GM19395 (cell line): ENCODE measurements at regions not wholly inside any gene's neighbourhood (a gene's known extent, or its start where the extent isn't known, plus 50 kb on each side); places are given as distances from the start of the nearest gene placed in this dataset.

Experiments
- ATAC-seq: cut with Tn5 transposase; IDR thresholded peaks from one replicate; pipeline ENCODE4 v1.9.1; 2021; ENCODE audit warnings: mild to moderate bottlenecking, moderate library complexity; ENCODE audit not compliant: unreplicated experiment

GRCh38 chr1:29896791-29897714 lies 660.7 kb downstream of the PTPRU start:
- no peak for ATAC-seq

DNA sequence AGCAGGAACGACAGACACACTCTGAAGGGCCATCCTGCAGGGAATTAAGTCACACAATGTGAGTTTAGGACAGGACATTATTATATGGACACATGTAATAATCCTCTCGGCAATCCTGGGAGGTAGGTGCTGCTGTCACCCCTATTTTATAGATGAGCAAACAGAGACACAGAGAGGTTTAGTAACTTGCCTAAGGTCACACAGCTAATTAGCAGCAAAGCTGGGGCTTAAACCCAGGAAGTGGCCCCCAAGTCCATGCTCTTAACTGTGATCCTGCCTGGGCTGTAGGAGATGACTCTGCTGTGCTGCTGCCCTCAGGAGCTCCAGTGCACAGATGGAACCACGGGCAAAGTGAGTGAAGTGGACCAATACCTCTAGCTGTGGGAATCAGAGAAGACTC lies 660.0 kb downstream of the PTPRU start:
- ATAC-seq: no peak

GRCh38 chr1:29895201-29895600 lies 658.9 kb downstream of the PTPRU start:
- no peak for ATAC-seq

- no peak for ATAC-seq
These were observed 658.0 kb downstream of the PTPRU start for GRCh38 chr1:29894311-29894710.

DNA sequence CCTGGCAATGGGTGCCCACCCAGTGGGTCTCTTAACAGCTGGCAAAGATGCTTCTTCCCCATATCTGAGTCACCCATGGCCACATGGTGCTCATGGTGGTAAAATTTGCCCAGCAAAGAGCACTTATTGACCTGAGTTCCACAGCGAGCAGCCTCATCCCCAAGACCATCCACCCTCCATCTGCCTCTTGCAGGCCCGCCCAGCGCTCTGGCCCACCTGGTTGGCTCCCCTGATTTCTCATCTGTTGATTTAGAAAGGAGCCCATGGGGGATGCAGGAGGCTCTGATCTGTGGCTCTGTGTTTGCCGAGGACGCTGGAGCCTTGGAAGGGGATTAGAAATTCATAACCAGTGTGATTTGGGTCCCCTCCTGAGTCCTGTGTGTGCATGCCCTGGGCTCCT lies 657.5 kb downstream of the PTPRU start:
- no peak for ATAC-seq

- no peak for ATAC-seq
These were observed 656.9 kb downstream of the PTPRU start for GRCh38 chr1:29893046-29893723.

DNA sequence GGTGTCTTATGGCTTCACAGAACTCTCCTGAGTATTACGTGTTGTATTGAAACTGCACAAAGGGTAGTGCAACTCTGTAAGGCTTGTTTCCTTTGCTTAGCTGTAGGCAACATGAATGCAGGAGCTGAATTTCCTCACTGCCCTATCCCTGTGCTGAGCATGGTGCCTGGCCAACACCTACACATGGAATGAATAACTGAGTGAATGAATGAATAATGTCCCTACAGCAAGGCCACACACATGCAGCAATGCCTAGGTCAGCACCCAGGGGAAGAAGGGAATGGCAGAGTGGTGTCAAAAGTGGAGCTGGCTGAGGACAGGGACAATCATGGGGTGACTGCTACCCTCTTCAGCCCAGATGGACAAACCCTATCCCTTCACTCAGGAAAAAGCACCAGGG lies 655.9 kb downstream of the PTPRU start:
- ATAC-seq: no peak

GRCh38 chr1:29890201-29890959 lies 654.1 kb downstream of the PTPRU start:
- no peak for ATAC-seq

GRCh38 chr1:29889776-29890175 lies 653.5 kb downstream of the PTPRU start:
- ATAC-seq: no peak

GRCh38 chr1:29884740-29885139 lies 648.4 kb downstream of the PTPRU start:
- no peak for ATAC-seq

DNA sequence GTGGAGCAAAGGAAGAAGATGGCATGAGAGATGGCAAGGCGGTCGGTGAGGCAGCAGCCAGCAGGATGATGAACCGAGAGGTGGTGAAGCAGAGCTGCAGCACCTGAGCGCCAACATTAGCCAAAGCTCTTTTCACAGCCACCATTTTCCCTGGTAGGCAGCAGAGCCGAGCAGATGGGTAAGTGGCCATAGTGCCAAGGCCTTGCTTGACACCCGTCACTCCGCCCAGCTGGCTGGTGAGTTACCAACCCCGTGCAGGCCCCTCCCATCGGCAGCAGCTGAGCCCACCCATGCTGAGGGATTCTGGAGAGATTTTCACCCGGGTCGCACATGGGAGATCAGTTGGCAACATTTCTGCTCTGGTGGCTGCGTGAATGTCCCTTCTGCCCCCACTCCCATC lies 647.7 kb downstream of the PTPRU start:
- no peak for ATAC-seq

GRCh38 chr1:29883411-29883832 lies 647.1 kb downstream of the PTPRU start:
- no peak for ATAC-seq

DNA sequence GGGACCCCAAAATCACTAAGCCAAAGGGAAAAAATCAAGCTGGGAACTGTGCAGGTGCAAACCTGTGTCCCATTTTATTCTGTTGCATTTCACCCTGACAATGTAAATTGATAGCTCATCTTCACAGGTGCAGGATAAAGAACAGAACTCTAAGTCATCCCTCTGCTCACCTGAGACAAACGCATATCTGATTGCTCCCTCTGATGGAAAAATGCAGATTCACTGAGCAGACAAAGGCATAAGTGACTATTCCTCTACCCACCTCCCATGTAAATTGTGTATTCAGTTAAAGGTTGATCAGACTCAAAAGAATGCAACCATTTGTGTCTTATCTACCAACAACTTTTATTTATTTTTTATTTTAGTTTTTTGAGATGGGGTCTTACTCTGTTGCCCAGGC lies 644.2 kb downstream of the PTPRU start:
- no peak for ATAC-seq

GRCh38 chr1:29879217-29879616 lies 642.9 kb downstream of the PTPRU start:
- ATAC-seq: no peak

- no peak for ATAC-seq
These were observed 642.2 kb downstream of the PTPRU start for GRCh38 chr1:29878501-29878900.

DNA sequence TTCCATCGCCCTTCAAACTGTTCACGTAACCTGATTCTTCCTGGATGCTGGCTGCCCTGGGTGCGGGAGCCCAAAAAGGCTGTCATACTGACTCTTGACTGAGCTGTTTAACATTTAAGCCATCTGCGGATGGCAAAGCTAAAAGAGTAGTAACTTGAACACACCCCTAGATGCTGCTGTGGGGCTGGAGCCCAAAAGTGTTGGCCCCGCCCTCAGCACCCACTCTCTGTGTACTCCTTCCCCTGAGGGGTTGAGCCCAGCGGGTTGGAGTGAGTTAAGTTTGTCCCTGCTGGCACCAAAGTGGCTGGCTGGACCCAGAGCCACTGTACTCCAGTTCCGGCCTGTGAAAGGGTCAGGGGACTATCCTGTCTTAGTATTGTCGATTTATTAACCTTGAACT lies 640.6 kb downstream of the PTPRU start:
- ATAC-seq: no peak

GRCh38 chr1:29876441-29876840 lies 640.1 kb downstream of the PTPRU start:
- ATAC-seq: no peak

DNA sequence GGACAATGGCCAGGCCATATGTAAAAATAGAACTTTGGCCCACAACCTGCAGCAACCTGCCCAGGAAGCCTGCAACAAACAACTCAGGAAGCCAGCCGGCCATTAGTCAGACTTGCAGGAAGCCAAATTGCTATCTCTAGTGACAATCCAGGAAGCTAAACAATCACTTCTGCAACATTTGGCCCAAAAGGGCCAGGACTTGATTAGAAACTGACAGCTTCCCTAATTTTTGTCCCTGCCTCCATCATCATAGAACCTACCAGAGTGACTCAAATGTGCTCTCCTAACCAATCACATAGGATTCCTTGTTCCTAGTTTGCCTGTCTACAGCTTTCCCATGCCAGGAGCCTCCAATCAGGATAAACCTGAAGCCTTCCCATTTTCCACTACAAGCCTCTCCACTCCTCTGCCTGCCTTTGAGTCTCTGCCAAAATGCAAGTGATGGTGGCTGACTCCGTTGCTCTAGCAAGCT lies 639.3 kb downstream of the PTPRU start:
- no peak for ATAC-seq

- ATAC-seq: no peak
These were observed 634.3 kb downstream of the PTPRU start for GRCh38 chr1:29870621-29871020.

- ATAC-seq: no peak
These were observed 633.5 kb downstream of the PTPRU start for GRCh38 chr1:29869802-29870201.

DNA sequence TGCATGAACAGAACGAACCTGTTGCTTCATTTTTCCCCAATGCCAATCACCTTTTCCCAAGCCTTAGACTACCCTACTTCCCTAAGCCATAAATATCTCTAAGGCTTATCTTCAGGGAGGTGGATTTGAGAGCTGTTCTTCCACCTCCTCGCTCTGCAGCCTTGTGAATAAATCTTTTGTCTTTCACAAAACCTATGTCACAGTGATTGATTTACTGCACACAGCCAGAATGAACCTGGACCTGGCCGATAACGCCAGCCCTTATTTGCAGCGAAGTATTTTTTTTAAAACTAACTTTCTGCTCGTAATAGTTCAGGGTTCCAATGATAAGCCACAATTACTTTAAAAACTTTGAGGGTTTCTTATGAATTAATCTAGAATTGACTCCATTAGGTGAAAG lies 632.6 kb downstream of the PTPRU start:
- no peak for ATAC-seq
